IMR-90 (cell line): ENCODE measurements at regions not wholly inside any gene's neighbourhood (a gene's known extent, or its start where the extent isn't known, plus 50 kb on each side); places are given as distances from the start of the nearest gene placed in this dataset.

Source experiments
- ATAC-seq: fragments of 200-7000 bp; cut with Tn5 transposase; 2 replicates; pipeline ENCODE4 v1.9.1; 2020; ENCODE audit warnings: low read depth, mild to moderate bottlenecking, moderate library complexity
- BruUV-seq: library from RNA; stranded (reverse); fragments of 400-500 nt; replicated peaks from 2 replicates; lab custom pipeline; 2021; lab: Mats Ljungman, UMichigan
- CTCF ChIA-PET: fragments of 300-600 bp; formaldehyde crosslinking; extraction: SDS; loops from one replicate; lab custom pipeline; 2021; ENCODE audit warnings: antibody characterized with exemption; lab: Yijun Ruan, JAX
- POLR2A ChIA-PET: fragments of 300-600 bp; sonication (Branson Sonifier 250); formaldehyde crosslinking; loops from one replicate; lab custom pipeline; 2022; ENCODE audit warnings: antibody characterized with exemption; ENCODE audit not compliant: unreplicated experiment; lab: Charles Lee
- DNase-seq: peaks from one replicate; pipeline ENCODE4 v3.0.0; 2013
- H2AFZ ChIP-seq: replicated peaks from 2 replicates; pipeline ENCODE3; 2013; ENCODE audit warnings: low read length, mild to moderate bottlenecking; ENCODE audit not compliant: poor library complexity
- H2AK5ac ChIP-seq: 2 replicates; pipeline ENCODE4 v1.6.1; 2013; ENCODE audit warnings: low read depth, low read length, inconsistent platforms
- H2AK9ac ChIP-seq: replicated peaks from 2 replicates; pipeline ENCODE3; 2013; ENCODE audit warnings: mild to moderate bottlenecking, low read depth, low read length, moderate library complexity; ENCODE audit not compliant: poor library complexity
- H2BK120ac ChIP-seq: 2 replicates; pipeline ENCODE4 v1.6.1; 2013; ENCODE audit warnings: low read depth, low read length, inconsistent platforms
- H2BK15ac ChIP-seq: 3 replicates; pipeline ENCODE4 v1.6.1; 2013; ENCODE audit warnings: low read depth, low read length, inconsistent platforms
- H2BK20ac ChIP-seq: 2 replicates; pipeline ENCODE4 v1.6.1; 2013; ENCODE audit warnings: low read depth, mild to moderate bottlenecking, inconsistent platforms, low read length, moderate library complexity
- H2BK5ac ChIP-seq: 2 replicates; pipeline ENCODE4 v1.6.1; 2013; ENCODE audit warnings: mild to moderate bottlenecking, low read depth, low read length, inconsistent platforms; ENCODE audit not compliant: poor library complexity, severe bottlenecking
- H3K14ac ChIP-seq: replicated peaks from 2 replicates; pipeline ENCODE4 v1.6.1; 2013; ENCODE audit warnings: low read depth, low read length, inconsistent platforms
- H3K18ac ChIP-seq: 2 replicates; pipeline ENCODE4 v1.6.1; 2013; ENCODE audit warnings: low read depth, low read length, control low read depth
- H3K23ac ChIP-seq: 2 replicates; pipeline ENCODE4 v1.6.1; 2013; ENCODE audit warnings: low read depth, low read length, inconsistent platforms
- H3K27ac ChIP-seq: 2 replicates; pipeline ENCODE4 v1.5.1; 2013; ENCODE audit warnings: mild to moderate bottlenecking, control low read depth, low read length; ENCODE audit not compliant: insufficient read depth
- H3K27me3 ChIP-seq: 2 replicates; pipeline ENCODE4 v1.6.1; 2013; ENCODE audit warnings: low read length; ENCODE audit not compliant: control insufficient read depth, insufficient read depth
- H3K36me3 ChIP-seq: 2 replicates; pipeline ENCODE4 v1.6.1; 2013; ENCODE audit warnings: low read length, mixed read lengths; ENCODE audit not compliant: control insufficient read depth, insufficient read depth
- H3K4ac ChIP-seq: 2 replicates; pipeline ENCODE4 v1.6.1; 2013; ENCODE audit warnings: low read depth, low read length, inconsistent platforms
- H3K4me1 ChIP-seq: 2 replicates; pipeline ENCODE4 v1.6.1; 2013; ENCODE audit warnings: low read length, mixed read lengths; ENCODE audit not compliant: control insufficient read depth, insufficient read depth
- H3K4me2 ChIP-seq: 2 replicates; pipeline ENCODE4 v1.6.1; 2013; ENCODE audit warnings: low read depth, mild to moderate bottlenecking, control low read depth, low read length, moderate library complexity
- H3K4me3 ChIP-seq: 2 replicates; pipeline ENCODE4 v1.5.1; 2013; ENCODE audit warnings: low read depth, mild to moderate bottlenecking, control low read depth, low read length, moderate library complexity; ENCODE audit not compliant: insufficient read depth
- H3K56ac ChIP-seq: 2 replicates; pipeline ENCODE4 v1.6.1; 2013; ENCODE audit warnings: low read length, inconsistent platforms; ENCODE audit not compliant: insufficient read depth; ENCODE audit errors: extremely low read depth
- H3K79me1 ChIP-seq, 2 experiments: 2 replicates each; pipeline ENCODE4 v1.6.1; 2013; ENCODE audit warnings: low read length in 2 of 2, inconsistent platforms in 1 of 2, low read depth in 1 of 2
- H3K9ac ChIP-seq: 2 replicates; pipeline ENCODE4 v1.6.1; 2013; ENCODE audit warnings: low read depth, low read length, control low read depth
- H3K9me1 ChIP-seq: 2 replicates; pipeline ENCODE4 v1.6.1; 2013; ENCODE audit warnings: low read length, inconsistent platforms; ENCODE audit not compliant: insufficient read depth
- H3K9me3 ChIP-seq: 2 replicates; pipeline ENCODE4 v1.6.1; 2013; ENCODE audit warnings: low read length; ENCODE audit not compliant: control insufficient read depth, insufficient read depth
- H4K20me1 ChIP-seq: 2 replicates; pipeline ENCODE4 v1.6.1; 2013; ENCODE audit warnings: low read length, inconsistent platforms; ENCODE audit not compliant: insufficient read depth
- H4K5ac ChIP-seq: 2 replicates; pipeline ENCODE4 v1.6.1; 2013; ENCODE audit warnings: mild to moderate bottlenecking, low read depth, low read length, control low read depth
- H4K8ac ChIP-seq, 2 experiments: 2 replicates each; pipeline ENCODE4 v1.6.1; 2013; ENCODE audit warnings: low read depth in 2 of 2, low read length in 2 of 2, control low read depth in 1 of 2, inconsistent platforms in 1 of 2
- H4K91ac ChIP-seq: 2 replicates; pipeline ENCODE4 v1.6.1; 2013; ENCODE audit warnings: low read depth, low read length, inconsistent platforms; ENCODE audit not compliant: insufficient read depth
- CEBPB ChIP-seq: IDR thresholded peaks from 2 replicates; pipeline ENCODE4 v1.6.1; 2012; ENCODE audit warnings: low read depth, low read length, improper control_type of control experiment
- ELK1 ChIP-seq: fragments of 150-350 bp; IDR thresholded peaks from 2 replicates; pipeline ENCODE4 v1.6.1; 2016; ENCODE audit warnings: low read depth, mild to moderate bottlenecking, low read length, moderate library complexity, borderline replicate concordance
- MAFK ChIP-seq: IDR thresholded peaks from 2 replicates; pipeline ENCODE4 v1.6.1; 2012; ENCODE audit warnings: low read depth, low read length, improper control_type of control experiment
- MAZ ChIP-seq: IDR thresholded peaks from 2 replicates; pipeline ENCODE4 v1.6.1; 2012; ENCODE audit warnings: low read depth, mild to moderate bottlenecking, low read length, improper control_type of control experiment, moderate library complexity, borderline replicate concordance
- MXI1 ChIP-seq: IDR thresholded peaks from 2 replicates; pipeline ENCODE4 v1.6.1; 2012; ENCODE audit warnings: low read depth, mild to moderate bottlenecking, low read length, moderate library complexity, borderline replicate concordance
- NFE2L2 ChIP-seq: fragments of 150-350 bp; IDR thresholded peaks from 2 replicates; pipeline ENCODE4 v1.6.1; 2016; ENCODE audit warnings: low read depth, mild to moderate bottlenecking, low read length
- POLR2A ChIP-seq: IDR thresholded peaks from 2 replicates; pipeline ENCODE4 v1.6.1; 2012; ENCODE audit warnings: mild to moderate bottlenecking, low read depth, low read length
- RFX5 ChIP-seq: IDR thresholded peaks from 2 replicates; pipeline ENCODE4 v1.8.0; 2012; ENCODE audit warnings: low read depth, mild to moderate bottlenecking, low read length, moderate library complexity
- USF2 ChIP-seq: fragments of 150-350 bp; IDR thresholded peaks from 2 replicates; pipeline ENCODE4 v1.6.1; 2017; ENCODE audit warnings: mild to moderate bottlenecking, antibody characterized with exemption, low read length, low read depth
- WGBS, 2 experiments: methylation state at CpG; one replicate each; pipeline versions ENCODE4 v1.1.5 to v1.1.7; 2013; ENCODE audit warnings: missing lambda C conversion rate in 2 of 2; ENCODE audit not compliant: insufficient read length in 1 of 2; ENCODE audit errors: extremely low coverage in 2 of 2; 5-methylcytosine and 5-hydroxymethylcytosine counted together
- dilution Hi-C: fragments of 300-500 bp; cut with HindIII; formaldehyde crosslinking; loops from one replicate; pipeline ENCODE4 v1.14.3; 2018; ENCODE audit warnings: low sequenced_read_pairs; ENCODE audit not compliant: unreplicated experiment
- in situ Hi-C: fragments of 300-500 bp; cut with MboI; formaldehyde crosslinking; loops from 3 replicates; pipeline ENCODE4 v1.14.3; 2019; ENCODE audit warnings: low sequenced_read_pairs, inconsistent platforms, mixed read lengths
- intact Hi-C: fragments of 100-400 bp; cut with micrococcal nuclease; formaldehyde crosslinking; loops from 2 replicates; pipeline ENCODE4 v1.10.0; 2022

GRCh38 chr10:123562811-123563580 lies 103.2 kb upstream of the GPR26 start:
- intact Hi-C loops: no loop called here
- Histone ChIP-seq H3K27ac (no peak overlapping the region), H2BK5ac (no peak overlapping the region), H3K79me1 (no peaks in the 10 kb centered on the region), H2AFZ (no peak overlapping the region), H4K20me1 (no peaks in the 10 kb centered on the region), H2BK20ac (no peak overlapping the region), H3K9ac (no peak overlapping the region), H3K27me3 (no peaks in the 10 kb centered on the region), H3K4ac (no peak overlapping the region), H3K18ac (no peak overlapping the region), H4K91ac (no peak overlapping the region), H2AK9ac (no peak overlapping the region), H3K4me2 (no peak overlapping the region), H3K4me1 (no peaks in the 10 kb centered on the region), H3K56ac (no peak overlapping the region), H3K4me3 (no peak overlapping the region), H3K9me1 (no peaks in the 10 kb centered on the region), H2BK15ac (no peak overlapping the region), H2AK5ac (no peak overlapping the region), H4K5ac (no peak overlapping the region), H4K8ac (no peak overlapping the region), H3K14ac (no peak overlapping the region), H2BK120ac (no peak overlapping the region), H3K23ac (no peak overlapping the region), H3K9me3 (peaks cover 1% of the 10 kb centered on the region; the same call in 1 of the 2 replicates), H3K36me3 (no peaks in the 10 kb centered on the region)
- no peak for ATAC-seq
- POLR2A ChIA-PET: no interaction called here
- in situ Hi-C loops: loop anchor here (25.0 kb wide), 1 partner anchor 901 kb away; a partner anchor contains a TSS
- DNase-seq: no peak
- dilution Hi-C loops: no loop called here
- no TSS peak for BruUV-seq
- WGBS, 2 experiments: 18% methylated on average over 4 of the region's 8 CpGs; no CpG with 5 or more reads in 1 of the 2 experiments
- TF ChIP-seq USF2 (no peak), MAFK (no peak), RFX5 (no peak), ELK1 (no peak), MAZ (no peak), NFE2L2 (no peak), CEBPB (no peak), POLR2A (no peak), MXI1 (no peak)
- CTCF ChIA-PET: interaction anchor here (0.8 kb wide), 1 partner anchor 520 kb away, joined by 3 read pairs; no protein-coding TSS in a partner anchor
